HG03520 (cell line): ENCODE measurements at regions not wholly inside any gene's neighbourhood (a gene's known extent, or its start where the extent isn't known, plus 50 kb on each side); places are given as distances from the start of the nearest gene placed in this dataset.

Experiments used
- ATAC-seq: cut with Tn5 transposase; IDR thresholded peaks from one replicate; pipeline ENCODE4 v1.9.1; 2021; ENCODE audit warnings: mild to moderate bottlenecking, moderate library complexity; ENCODE audit not compliant: unreplicated experiment

GRCh38 chr18:46343931-46344372, 239.8 kb downstream of the HAUS1 start:
- ATAC-seq, result peak; percentile 73

GRCh38 chr18:46344416-46345180, 240.4 kb downstream of the HAUS1 start:
- ATAC-seq, result no peak

GRCh38 chr18:46345181-46345465, 240.9 kb downstream of the HAUS1 start:
- ATAC-seq, result no peak

- no peak for ATAC-seq
Observed at GRCh38 chr18:46346213-46346612, 242.0 kb downstream of the HAUS1 start.

GRCh38 chr18:46346896-46347630, 242.9 kb downstream of the HAUS1 start:
- no peak for ATAC-seq

- no peak for ATAC-seq
Observed at GRCh38 chr18:46350598-46351159, 246.5 kb downstream of the HAUS1 start.

GRCh38 chr18:46352520-46353250, 248.5 kb downstream of the HAUS1 start:
- ATAC-seq, result no peak

- no peak for ATAC-seq
Observed at GRCh38 chr18:46353460-46353859, 249.3 kb downstream of the HAUS1 start.

- no peak for ATAC-seq
Observed at GRCh38 chr18:46356278-46357033, 252.3 kb downstream of the HAUS1 start.

- ATAC-seq, result no peak
Observed at GRCh38 chr18:46360102-46360699, 256.0 kb downstream of the HAUS1 start.

GRCh38 chr18:46360866-46361265, 256.7 kb downstream of the HAUS1 start:
- ATAC-seq, result no peak

GRCh38 chr18:46362533-46362932, 258.3 kb downstream of the HAUS1 start:
- ATAC-seq, result no peak

- ATAC-seq, result no peak
Observed at GRCh38 chr18:46364048-46364447, 259.9 kb downstream of the HAUS1 start.

- ATAC-seq, result no peak
Observed at GRCh38 chr18:46366201-46366600, 262.0 kb downstream of the HAUS1 start.

- no peak for ATAC-seq
Observed at GRCh38 chr18:46366751-46367376, 262.7 kb downstream of the HAUS1 start.

- no peak for ATAC-seq
Observed at GRCh38 chr18:46369323-46369722, 265.1 kb downstream of the HAUS1 start.

- no peak for ATAC-seq
Observed at GRCh38 chr18:46370898-46371297, 266.7 kb downstream of the HAUS1 start.

- ATAC-seq, result no peak
Observed at GRCh38 chr18:46372670-46373069, 268.5 kb downstream of the HAUS1 start.

GRCh38 chr18:46373131-46373530, 268.9 kb downstream of the HAUS1 start:
- no peak for ATAC-seq

- ATAC-seq, result no peak
Observed at GRCh38 chr18:46373791-46374190, 269.6 kb downstream of the HAUS1 start.
